ENCODE measurements at regions not wholly inside any gene's neighbourhood (a gene's known extent, or its start where the extent isn't known, plus 50 kb on each side); places are given as distances from the start of the nearest gene placed in this dataset.

DNA sequence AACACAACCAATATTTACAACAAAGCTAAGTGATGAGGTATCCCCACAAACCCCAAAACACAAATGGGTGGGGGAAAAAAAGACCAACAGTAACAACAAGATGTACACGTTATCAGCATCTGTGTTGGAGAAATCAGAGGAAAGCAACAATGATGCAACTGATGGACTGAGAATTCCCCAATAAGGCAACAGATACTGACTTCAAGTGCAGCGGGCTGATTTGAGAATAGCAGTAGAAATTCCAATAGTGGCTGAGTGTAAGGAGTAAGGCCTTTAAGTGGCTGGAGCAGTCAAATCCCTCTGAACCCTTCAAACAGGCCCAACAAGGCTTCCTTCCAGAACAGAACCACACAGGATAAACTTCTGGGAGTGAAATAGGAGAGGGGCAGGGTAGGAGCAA, 97.6 kb downstream of the TM2D1 start:
- ATAC-seq (replicated peaks): no peak
- Mint-ChIP-seq H3K27ac (no peak overlapping the region), H3K4me1 (peaks cover 4% of the 10 kb centered on the region), H3K36me3 (ENCODE audit: low read depth) (no peaks in the 10 kb centered on the region), H3K9me3 (no peaks in the 10 kb centered on the region), H3K27me3 (peaks cover 8% of the 10 kb centered on the region), H3K4me3 (no peak overlapping the region)

DNA sequence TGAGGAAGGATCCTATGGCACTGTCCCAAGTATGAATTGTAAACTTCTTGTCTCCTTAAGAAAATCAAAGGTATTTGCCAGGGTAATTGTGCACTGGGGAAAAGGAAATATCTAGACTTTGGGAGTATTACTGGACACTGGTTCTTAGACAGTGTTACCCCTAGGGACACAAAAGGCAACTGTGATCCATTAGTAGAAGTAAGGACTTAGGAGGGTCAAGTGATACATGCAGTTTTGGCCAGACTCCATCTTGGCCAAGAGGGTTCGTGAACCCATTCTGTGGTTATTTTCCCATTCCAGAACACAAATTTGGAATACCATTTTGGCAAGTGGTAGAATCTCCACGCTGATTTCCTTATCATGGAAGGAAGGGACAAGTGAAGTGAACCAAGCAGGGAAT, 98.1 kb downstream of the TM2D1 start:
- Mint-ChIP-seq H3K27me3 (peaks cover 8% of the 10 kb centered on the region), H3K27ac (no peak overlapping the region), H3K4me3 (no peak overlapping the region), H3K9me3 (no peaks in the 10 kb centered on the region), H3K36me3 (ENCODE audit: low read depth) (no peaks in the 10 kb centered on the region), H3K4me1 (peaks cover 4% of the 10 kb centered on the region)
- no peak for ATAC-seq (replicated peaks)

GRCh38 chr1:61623852-61624251, 101.1 kb downstream of the TM2D1 start:
- H3K4me1 Mint-ChIP-seq: peaks cover 4% of the 10 kb centered on the region
- no peak overlapping the region for H3K27ac Mint-ChIP-seq
- H3K27me3 Mint-ChIP-seq: peaks cover 4% of the 10 kb centered on the region
- no peaks in the 10 kb centered on the region for H3K9me3 Mint-ChIP-seq
- ATAC-seq (replicated peaks): no peak
- H3K36me3 Mint-ChIP-seq (ENCODE audit: low read depth): no peaks in the 10 kb centered on the region
- H3K4me3 Mint-ChIP-seq: no peak overlapping the region

GRCh38 chr1:61620536-61620935, 104.4 kb downstream of the TM2D1 start:
- no peaks in the 10 kb centered on the region for H3K36me3 Mint-ChIP-seq (ENCODE audit: low read depth)
- no peak for ATAC-seq (replicated peaks)
- H3K27ac Mint-ChIP-seq: no peak overlapping the region
- peaks cover 4% of the 10 kb centered on the region for H3K27me3 Mint-ChIP-seq
- H3K4me1 Mint-ChIP-seq: peaks cover 4% of the 10 kb centered on the region
- no peak overlapping the region for H3K4me3 Mint-ChIP-seq
- H3K9me3 Mint-ChIP-seq: no peaks in the 10 kb centered on the region

- H3K4me1 Mint-ChIP-seq: peaks cover 4% of the 10 kb centered on the region
- H3K36me3 Mint-ChIP-seq (ENCODE audit: low read depth): no peaks in the 10 kb centered on the region
- ATAC-seq (replicated peaks): no peak
- H3K27ac Mint-ChIP-seq: no peak overlapping the region
- no peak overlapping the region for H3K4me3 Mint-ChIP-seq
- peaks cover 4% of the 10 kb centered on the region for H3K27me3 Mint-ChIP-seq
- H3K9me3 Mint-ChIP-seq: no peaks in the 10 kb centered on the region
These were observed 106.2 kb downstream of the TM2D1 start for GRCh38 chr1:61618755-61619154.

DNA sequence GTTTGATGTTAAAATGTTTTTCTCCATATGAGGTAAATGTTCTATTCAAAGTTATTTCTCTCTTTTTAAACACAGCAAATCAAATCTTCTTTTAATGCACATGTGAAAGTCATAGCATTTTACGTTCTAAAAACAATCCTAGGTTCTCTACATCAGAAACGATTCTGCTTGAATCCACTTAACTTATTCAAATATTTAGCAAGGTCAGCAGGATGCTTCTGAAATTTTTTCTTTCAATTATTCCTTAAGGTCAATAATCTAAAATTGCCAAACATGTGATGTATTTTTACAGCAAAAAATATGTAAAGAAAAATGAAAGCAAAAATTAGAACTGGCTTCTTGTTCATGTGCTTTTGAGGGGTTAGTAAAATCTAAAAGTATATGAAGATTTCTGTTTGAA, 106.7 kb downstream of the TM2D1 start:
- no peak overlapping the region for H3K27ac Mint-ChIP-seq
- H3K27me3 Mint-ChIP-seq: no peaks in the 10 kb centered on the region
- no peak overlapping the region for H3K4me3 Mint-ChIP-seq
- H3K9me3 Mint-ChIP-seq: no peaks in the 10 kb centered on the region
- no peak for ATAC-seq (replicated peaks)
- no peaks in the 10 kb centered on the region for H3K36me3 Mint-ChIP-seq (ENCODE audit: low read depth)
- no peaks in the 10 kb centered on the region for H3K4me1 Mint-ChIP-seq

- Mint-ChIP-seq H3K27me3 (no peaks in the 10 kb centered on the region), H3K4me3 (no peak overlapping the region), H3K27ac (no peak overlapping the region), H3K4me1 (no peaks in the 10 kb centered on the region), H3K36me3 (ENCODE audit: low read depth) (no peaks in the 10 kb centered on the region), H3K9me3 (no peaks in the 10 kb centered on the region)
- no peak for ATAC-seq (replicated peaks)
These were observed 108.1 kb downstream of the TM2D1 start for GRCh38 chr1:61616830-61617229.

DNA sequence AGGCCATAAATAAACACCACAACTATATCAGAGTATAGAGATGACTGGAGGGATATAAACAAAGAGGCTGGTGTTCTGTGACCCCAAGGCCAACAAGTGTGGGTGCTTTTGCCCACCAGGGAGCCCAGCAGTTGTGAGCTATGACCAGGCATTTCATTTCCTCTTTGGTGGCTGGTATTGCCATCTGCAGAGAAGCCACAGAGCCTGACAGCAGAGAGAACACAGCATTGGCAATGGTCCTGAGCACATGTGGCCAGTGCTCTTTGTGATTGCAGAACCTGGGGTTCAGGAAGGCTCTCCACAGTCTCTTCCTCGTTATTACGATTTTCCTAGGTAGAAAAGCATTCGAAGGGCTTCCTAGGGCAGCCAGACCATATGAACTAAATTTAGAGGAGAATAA, 112.3 kb downstream of the TM2D1 start:
- ATAC-seq (replicated peaks): no peak
- no peak overlapping the region for H3K27ac Mint-ChIP-seq
- no peaks in the 10 kb centered on the region for H3K36me3 Mint-ChIP-seq (ENCODE audit: low read depth)
- no peaks in the 10 kb centered on the region for H3K9me3 Mint-ChIP-seq
- H3K4me1 Mint-ChIP-seq: no peaks in the 10 kb centered on the region
- no peaks in the 10 kb centered on the region for H3K27me3 Mint-ChIP-seq
- no peak overlapping the region for H3K4me3 Mint-ChIP-seq

DNA sequence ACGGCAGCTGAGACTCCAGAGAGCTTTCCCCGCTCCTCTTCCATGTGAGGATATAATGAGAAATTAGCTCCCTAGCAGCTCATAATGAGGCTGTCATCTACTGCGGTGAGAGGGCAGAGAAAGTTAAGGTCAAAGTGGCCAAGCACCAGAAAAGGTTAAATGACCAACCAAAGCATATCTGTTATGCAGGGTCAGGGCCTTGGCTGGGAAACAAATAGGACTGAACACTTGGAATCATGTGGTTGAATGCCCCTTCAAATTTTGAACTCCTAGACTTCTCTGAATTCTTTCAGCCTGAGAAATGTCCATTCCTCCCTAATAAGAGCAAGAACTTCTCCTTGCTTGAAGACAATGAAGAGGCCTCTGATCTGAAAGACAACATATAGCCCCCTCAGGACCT, 115.9 kb downstream of the TM2D1 start:
- Mint-ChIP-seq H3K4me3 (no peak overlapping the region), H3K27ac (no peak overlapping the region), H3K36me3 (ENCODE audit: low read depth) (no peaks in the 10 kb centered on the region), H3K4me1 (no peaks in the 10 kb centered on the region), H3K9me3 (no peaks in the 10 kb centered on the region), H3K27me3 (no peaks in the 10 kb centered on the region)
- ATAC-seq (replicated peaks): no peak

DNA sequence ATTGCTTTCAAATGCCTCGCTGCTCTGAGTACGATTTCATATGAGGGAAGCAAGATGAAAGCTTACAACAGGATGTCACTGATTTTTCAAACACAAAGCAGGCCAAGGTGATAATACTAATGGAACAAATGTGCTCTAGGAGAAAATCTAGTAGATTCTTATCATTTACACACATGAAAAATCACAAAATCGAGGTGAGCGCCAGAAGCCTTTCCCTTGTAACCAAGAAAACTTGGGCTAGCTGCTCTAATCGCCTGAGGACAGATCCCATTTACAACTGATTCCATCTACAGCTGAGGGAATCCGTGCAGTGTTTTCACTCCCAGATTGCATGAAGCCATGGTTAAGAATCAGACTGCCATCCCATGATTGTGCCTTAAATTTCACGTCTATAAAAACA, 117.5 kb downstream of the TM2D1 start:
- Mint-ChIP-seq H3K27me3 (no peaks in the 10 kb centered on the region), H3K27ac (no peak overlapping the region), H3K4me1 (no peaks in the 10 kb centered on the region), H3K9me3 (no peaks in the 10 kb centered on the region), H3K36me3 (ENCODE audit: low read depth) (no peaks in the 10 kb centered on the region), H3K4me3 (no peak overlapping the region)
- ATAC-seq (replicated peaks): no peak

- Mint-ChIP-seq H3K27me3 (no peaks in the 10 kb centered on the region), H3K27ac (no peak overlapping the region), H3K9me3 (no peaks in the 10 kb centered on the region), H3K4me3 (no peak overlapping the region), H3K4me1 (no peaks in the 10 kb centered on the region), H3K36me3 (ENCODE audit: low read depth) (no peaks in the 10 kb centered on the region)
- ATAC-seq (replicated peaks): no peak
These were observed 118.3 kb downstream of the TM2D1 start for GRCh38 chr1:61606448-61607312.

- no peaks in the 10 kb centered on the region for H3K9me3 Mint-ChIP-seq
- no peak for ATAC-seq (replicated peaks)
- no peaks in the 10 kb centered on the region for H3K4me1 Mint-ChIP-seq
- no peak overlapping the region for H3K4me3 Mint-ChIP-seq
- no peak overlapping the region for H3K27ac Mint-ChIP-seq
- H3K27me3 Mint-ChIP-seq: no peaks in the 10 kb centered on the region
- H3K36me3 Mint-ChIP-seq (ENCODE audit: low read depth): no peaks in the 10 kb centered on the region
These were observed 119.2 kb downstream of the TM2D1 start for GRCh38 chr1:61605607-61606321.

DNA sequence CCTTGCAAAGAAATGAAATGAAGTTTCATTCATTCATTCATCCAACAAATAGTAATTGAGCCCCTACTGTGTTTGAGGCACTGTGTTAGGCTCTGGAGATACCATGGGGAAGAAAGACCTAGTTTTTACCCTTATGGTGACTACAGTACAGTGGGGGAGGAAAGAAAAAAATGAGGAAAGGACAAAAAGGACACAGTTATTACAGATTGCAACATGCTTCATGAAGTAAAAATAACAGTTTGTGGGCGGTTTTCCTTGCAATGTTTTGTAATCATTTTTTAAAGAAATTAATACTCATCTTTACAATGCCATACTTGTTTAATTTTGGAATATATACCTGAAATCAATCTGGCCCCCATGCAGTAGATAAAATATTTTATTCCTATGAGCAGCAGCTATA, 120.3 kb downstream of the TM2D1 start:
- no peak overlapping the region for H3K27ac Mint-ChIP-seq
- H3K9me3 Mint-ChIP-seq: no peaks in the 10 kb centered on the region
- H3K4me1 Mint-ChIP-seq: no peaks in the 10 kb centered on the region
- no peak overlapping the region for H3K4me3 Mint-ChIP-seq
- no peaks in the 10 kb centered on the region for H3K27me3 Mint-ChIP-seq
- no peak for ATAC-seq (replicated peaks)
- H3K36me3 Mint-ChIP-seq (ENCODE audit: low read depth): no peaks in the 10 kb centered on the region

GRCh38 chr1:61604261-61604660, 120.7 kb downstream of the TM2D1 start:
- H3K36me3 Mint-ChIP-seq (ENCODE audit: low read depth): no peaks in the 10 kb centered on the region
- H3K4me3 Mint-ChIP-seq: no peak overlapping the region
- no peaks in the 10 kb centered on the region for H3K4me1 Mint-ChIP-seq
- H3K27me3 Mint-ChIP-seq: no peaks in the 10 kb centered on the region
- H3K9me3 Mint-ChIP-seq: no peaks in the 10 kb centered on the region
- no peak for ATAC-seq (replicated peaks)
- no peak overlapping the region for H3K27ac Mint-ChIP-seq

DNA sequence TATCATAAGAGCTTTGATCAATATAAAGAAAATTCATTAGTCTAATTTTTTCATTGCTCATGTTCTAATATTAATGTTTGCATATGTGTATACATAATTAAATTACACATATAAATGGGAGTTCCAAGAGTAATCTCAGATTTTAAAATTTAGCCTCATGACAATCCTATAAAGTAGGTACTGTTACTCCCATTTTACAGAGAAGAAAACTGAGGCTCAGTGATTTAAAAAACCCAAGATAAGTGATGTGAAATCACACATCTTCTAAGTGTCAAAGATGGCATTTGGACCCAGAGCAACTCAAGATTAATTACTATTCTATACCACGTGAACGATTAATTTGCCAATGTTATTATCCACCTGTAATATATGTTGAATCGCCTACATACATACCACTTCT, 122.3 kb downstream of the TM2D1 start:
- Mint-ChIP-seq H3K4me1 (no peaks in the 10 kb centered on the region), H3K9me3 (no peaks in the 10 kb centered on the region), H3K36me3 (ENCODE audit: low read depth) (no peaks in the 10 kb centered on the region), H3K27me3 (peaks cover 3% of the 10 kb centered on the region), H3K4me3 (no peak overlapping the region), H3K27ac (no peak overlapping the region)
- ATAC-seq (replicated peaks): no peak

Measured in activated T-helper 17 cell treated with anti-CD3 and anti-CD28 coated beads, Interleukin-2, amount 50 U/mL, for 72 hours (primary cell).